GM10248 (cell line): ENCODE measurements at regions not wholly inside any gene's neighbourhood (a gene's known extent, or its start where the extent isn't known, plus 50 kb on each side); places are given as distances from the start of the nearest gene placed in this dataset.

Source experiments
- CTCF ChIA-PET: fragments of 300-600 bp; sonication (Branson Sonifier 250); formaldehyde crosslinking; extraction: SDS; loops from one replicate; lab custom pipeline; 2021; ENCODE audit warnings: antibody characterized with exemption; lab: Yijun Ruan, JAX
- POLR2A ChIA-PET: fragments of 350-650 bp; sonication (Branson Sonifier 250); formaldehyde crosslinking; extraction: SDS; loops from one replicate; lab custom pipeline; 2020; ENCODE audit warnings: antibody characterized with exemption; lab: Yijun Ruan, JAX
- DNase-seq: peaks from one replicate; pipeline ENCODE4 v3.0.0; 2012; ENCODE audit errors: extremely low spot score
- CTCF ChIP-seq: IDR thresholded peaks from 2 replicates; pipeline ENCODE4 v1.5.1; 2012; ENCODE audit warnings: mild to moderate bottlenecking, low read depth; ENCODE audit errors: extremely low read depth, missing control alignments, control extremely low read depth

DNA sequence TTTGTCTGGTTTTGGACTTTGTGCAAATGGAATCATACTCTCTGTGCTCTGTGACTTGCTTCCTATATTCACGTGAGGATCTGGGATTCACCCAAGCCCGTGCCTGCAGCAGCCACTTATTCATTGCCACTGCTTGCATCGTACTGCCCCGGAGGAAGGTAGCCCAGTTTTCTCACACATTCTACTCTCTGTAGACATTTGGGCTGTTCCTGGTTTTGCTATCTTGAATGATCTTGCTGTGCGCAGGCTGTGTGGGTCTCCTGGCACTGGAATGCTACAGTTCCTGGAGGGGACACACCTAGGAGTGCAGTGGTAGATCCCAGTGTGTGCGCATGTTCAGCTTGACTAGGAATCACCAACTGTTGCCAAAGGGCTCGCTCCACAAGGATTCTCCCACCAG lies 99.2 kb upstream of the BOD1 start:
- no peak for DNase-seq
- TF ChIP-seq CTCF, result no peak
- POLR2A ChIA-PET, result no interaction called here
- CTCF ChIA-PET, result interaction anchor here (6.6 kb wide), 1 partner anchor 17 kb away, joined by 30 read pairs; no protein-coding TSS in a partner anchor

DNA sequence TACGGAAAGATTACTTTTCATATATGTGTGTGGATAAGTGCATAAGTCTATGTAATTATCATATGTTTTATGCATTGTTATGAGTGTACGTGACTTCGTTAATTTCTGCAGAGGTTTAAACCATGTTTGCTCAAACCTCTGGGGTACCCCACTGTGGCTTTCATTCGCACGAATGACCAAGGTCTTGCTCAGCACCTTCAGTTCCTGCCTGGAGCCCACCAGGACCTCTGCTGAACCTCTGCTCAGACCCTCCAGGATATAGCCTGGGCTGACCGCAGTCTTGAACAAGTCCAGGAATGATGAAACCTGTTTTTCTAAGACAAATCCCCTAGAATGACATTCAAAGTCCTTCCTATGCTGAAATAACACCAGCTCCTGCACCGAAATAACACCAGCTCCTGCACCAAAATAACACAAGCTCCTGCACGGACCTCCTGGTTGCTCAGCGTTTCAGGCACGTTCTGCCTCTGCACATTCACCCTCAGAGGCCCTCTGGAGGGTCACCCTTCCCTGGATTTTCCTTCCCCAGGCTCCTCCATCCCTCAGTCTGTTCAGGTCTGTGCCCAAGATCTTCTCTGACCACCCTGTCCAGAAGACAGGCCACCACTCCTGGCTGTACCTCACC lies 99.7 kb upstream of the BOD1 start:
- CTCF ChIA-PET, result interaction anchor here (6.6 kb wide), 1 partner anchor 16 kb away, joined by 30 read pairs; no protein-coding TSS in a partner anchor
- DNase-seq, result no peak
- POLR2A ChIA-PET, result no interaction called here
- no peak for TF ChIP-seq CTCF

DNA sequence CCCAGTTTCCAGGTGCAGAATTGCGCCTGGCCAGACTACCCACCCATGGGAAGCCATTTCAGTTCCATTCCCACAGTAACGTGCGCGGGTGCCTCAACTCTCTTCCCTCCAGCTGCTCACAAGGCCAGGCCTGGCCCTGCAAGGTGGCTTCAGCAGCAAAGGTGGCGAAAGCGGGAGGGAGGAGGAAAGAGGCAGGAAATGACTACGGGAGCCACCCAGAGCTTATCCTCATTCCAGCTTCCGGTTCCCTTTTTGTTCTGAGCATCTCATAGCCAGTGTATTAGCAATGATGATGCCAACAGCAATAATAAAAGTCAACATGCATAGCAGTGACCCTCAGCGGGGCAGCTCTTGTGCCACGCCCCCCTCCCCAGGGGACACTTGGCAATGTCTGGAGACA lies 101.5 kb upstream of the BOD1 start:
- no peak for TF ChIP-seq CTCF
- ChIA-PET POLR2A (no interaction called here), CTCF (interaction anchor here (1.6 to 6.6 kb wide), 2 partner anchors 14 to 255 kb away, joined by 5 to 30 read pairs; no protein-coding TSS in a partner anchor)
- DNase-seq, result no peak

GRCh38 chr5:173718469-173718868 lies 102.0 kb upstream of the BOD1 start:
- TF ChIP-seq CTCF, result no peak
- DNase-seq, result no peak
- CTCF ChIA-PET, result interaction anchor here (1.6 to 6.6 kb wide), 3 partner anchors 8 to 255 kb away, joined by 5 to 30 read pairs (median 10); no protein-coding TSS in a partner anchor
- POLR2A ChIA-PET, result no interaction called here

- TF ChIP-seq CTCF, result no peak
- ChIA-PET POLR2A (interaction anchor here (0.6 kb wide), 1 partner anchor 31 kb away, joined by 3 read pairs; no protein-coding TSS in a partner anchor), CTCF (interaction anchor here (2.9 to 6.6 kb wide), 2 partner anchors 10 to 12 kb away, joined by 10 to 30 read pairs; no protein-coding TSS in a partner anchor)
- DNase-seq, result no peak
Observed at GRCh38 chr5:173719731-173720082, 103.3 kb upstream of the BOD1 start.

DNA sequence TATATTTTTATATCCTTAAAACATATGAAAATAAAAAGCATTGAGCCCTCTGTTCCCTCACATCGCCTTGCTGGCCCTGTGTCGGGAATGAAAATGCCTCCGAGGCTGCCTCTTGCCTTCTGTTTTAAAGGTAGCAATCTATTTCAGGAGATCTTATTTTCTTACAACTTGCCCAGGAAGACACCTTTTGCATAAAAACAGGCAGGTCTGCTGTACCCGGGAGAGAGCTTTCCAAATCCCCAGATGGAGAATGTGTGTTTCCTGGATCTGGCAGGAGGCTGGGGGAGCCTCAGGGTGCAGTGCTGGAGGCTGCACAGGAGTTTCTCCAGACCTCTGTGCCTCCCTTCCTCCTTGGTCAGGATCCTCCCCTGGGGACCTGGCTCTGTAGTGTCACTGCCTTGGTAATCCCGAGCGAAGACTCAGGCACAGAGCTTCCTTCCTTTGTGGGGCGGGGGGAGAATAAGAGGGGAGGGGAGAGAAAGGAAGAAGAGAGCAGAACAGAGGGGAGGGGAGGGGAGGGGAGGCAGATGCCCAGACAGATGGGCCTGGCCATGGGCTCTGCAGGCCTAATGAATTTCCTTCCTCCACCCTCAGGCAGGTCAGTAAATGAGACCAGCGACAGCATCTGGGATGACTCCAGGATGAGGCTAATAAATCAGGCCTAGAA lies 104.0 kb upstream of the BOD1 start:
- TF ChIP-seq CTCF, result no peak
- ChIA-PET POLR2A (no interaction called here), CTCF (interaction anchor here (2.9 to 6.6 kb wide), 2 partner anchors 10 to 12 kb away, joined by 10 to 30 read pairs; no protein-coding TSS in a partner anchor)
- DNase-seq, result no peak
